ENCODE measurements at regions not wholly inside any gene's neighbourhood (a gene's known extent, or its start where the extent isn't known, plus 50 kb on each side); places are given as distances from the start of the nearest gene placed in this dataset.

DNA sequence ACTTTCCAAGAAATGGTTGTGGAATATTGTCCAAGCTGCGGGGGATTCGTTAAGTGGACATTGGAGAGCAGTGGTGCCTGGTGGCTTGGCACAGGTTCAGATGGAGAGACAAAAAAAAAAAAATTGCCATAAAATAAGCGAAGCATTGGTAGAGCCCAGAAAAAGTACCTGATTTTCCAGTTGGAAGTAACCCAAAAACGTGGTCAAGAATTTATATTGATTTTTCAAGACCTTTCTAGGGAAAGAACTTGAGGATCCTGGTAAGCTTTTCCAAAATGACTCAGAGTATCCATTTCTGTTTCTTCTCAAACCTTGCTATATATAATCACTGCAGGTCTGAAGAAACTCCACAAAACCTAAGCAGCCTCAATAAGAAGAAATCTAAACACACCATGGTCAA, 94.6 kb downstream of the ING1 start:
- no peaks in the 10 kb centered on the region for H3K4me1 ChIP-seq (ENCODE audit: control insufficient read depth, extremely low read depth, insufficient read depth, low read length)
- H3K9me3 ChIP-seq (ENCODE audit: control insufficient read depth, insufficient read depth, low read depth, low read length), result no peaks in the 10 kb centered on the region
- peaks cover 14% of the 10 kb centered on the region for H3K27me3 ChIP-seq (ENCODE audit: control insufficient read depth, insufficient read depth, low read length)
- no peaks in the 10 kb centered on the region for H3K36me3 ChIP-seq (ENCODE audit: control insufficient read depth, insufficient read depth, low read length)
- TF ChIP-seq EZH2 (IDR thresholded peaks at IDR 0.05; ENCODE audit: low read length, missing control alignments), result no peak
- TF ChIP-seq CTCF (conservative IDR thresholded peaks at IDR 0.05 in 1 of 2, IDR thresholded peaks at IDR 0.05 in 1 of 2; ENCODE audit: low read depth in 1 of 2, low read length in 2 of 2), result no peak
- no peak overlapping the region for H3K4me3 ChIP-seq (replicated peaks in 1 of 4; ENCODE audit: control extremely low read depth in 1 of 4, insufficient read depth in 1 of 4, low read depth in 3 of 4, low read length in 4 of 4)
- H2AFZ ChIP-seq (ENCODE audit: low read length), result no peak overlapping the region
- H3K79me2 ChIP-seq (ENCODE audit: control insufficient read depth, insufficient read depth, low read length), result no peaks in the 10 kb centered on the region
- DNase-seq (ENCODE audit: low read depth in 2 of 2), result no peak
- H4K20me1 ChIP-seq (ENCODE audit: control insufficient read depth, extremely low read depth, insufficient read depth, low read length), result no peaks in the 10 kb centered on the region
- no peak overlapping the region for H3K9ac ChIP-seq (ENCODE audit: insufficient read depth, low read length)
- no peak overlapping the region for H3K27ac ChIP-seq (ENCODE audit: insufficient read depth, low read length)
- H3K4me2 ChIP-seq (ENCODE audit: extremely low read depth, insufficient read depth, low read length), result no peak overlapping the region

GRCh38 chr13:110809871-110810486, 96.5 kb downstream of the ING1 start:
- no peaks in the 10 kb centered on the region for H4K20me1 ChIP-seq (ENCODE audit: control insufficient read depth, extremely low read depth, insufficient read depth, low read length)
- peaks cover 14% of the 10 kb centered on the region for H3K27me3 ChIP-seq (ENCODE audit: control insufficient read depth, insufficient read depth, low read length)
- H3K4me2 ChIP-seq (ENCODE audit: extremely low read depth, insufficient read depth, low read length), result no peak overlapping the region
- no peak for TF ChIP-seq CTCF (conservative IDR thresholded peaks at IDR 0.05 in 1 of 2, IDR thresholded peaks at IDR 0.05 in 1 of 2; ENCODE audit: low read depth in 1 of 2, low read length in 2 of 2)
- no peak for TF ChIP-seq EZH2 (IDR thresholded peaks at IDR 0.05; ENCODE audit: low read length, missing control alignments)
- H3K27ac ChIP-seq (ENCODE audit: insufficient read depth, low read length), result no peak overlapping the region
- H2AFZ ChIP-seq (ENCODE audit: low read length), result no peak overlapping the region
- DNase-seq (ENCODE audit: low read depth in 2 of 2), result no peak
- H3K9me3 ChIP-seq (ENCODE audit: control insufficient read depth, insufficient read depth, low read depth, low read length), result no peaks in the 10 kb centered on the region
- H3K36me3 ChIP-seq (ENCODE audit: control insufficient read depth, insufficient read depth, low read length), result no peaks in the 10 kb centered on the region
- no peak overlapping the region for H3K4me3 ChIP-seq (replicated peaks in 1 of 4; ENCODE audit: control extremely low read depth in 1 of 4, insufficient read depth in 1 of 4, low read depth in 3 of 4, low read length in 4 of 4)
- no peaks in the 10 kb centered on the region for H3K79me2 ChIP-seq (ENCODE audit: control insufficient read depth, insufficient read depth, low read length)
- no peaks in the 10 kb centered on the region for H3K4me1 ChIP-seq (ENCODE audit: control insufficient read depth, extremely low read depth, insufficient read depth, low read length)
- no peak overlapping the region for H3K9ac ChIP-seq (ENCODE audit: insufficient read depth, low read length)

- Histone ChIP-seq H2AFZ (ENCODE audit: low read length) (no peak overlapping the region), H4K20me1 (ENCODE audit: control insufficient read depth, extremely low read depth, insufficient read depth, low read length) (no peaks in the 10 kb centered on the region)
- no peak for TF ChIP-seq CTCF (conservative IDR thresholded peaks at IDR 0.05 in 1 of 2, IDR thresholded peaks at IDR 0.05 in 1 of 2; ENCODE audit: low read depth in 1 of 2, low read length in 2 of 2)
- no peak for TF ChIP-seq EZH2 (IDR thresholded peaks at IDR 0.05; ENCODE audit: low read length, missing control alignments)
Observed at GRCh38 chr13:110811008-110811720, 97.7 kb downstream of the ING1 start.

More at GRCh38 chr13:110811008-110811720, 97.7 kb downstream of the ING1 start:
- H3K27me3 ChIP-seq (ENCODE audit: control insufficient read depth, insufficient read depth, low read length), result peaks cover 14% of the 10 kb centered on the region
- H3K27ac ChIP-seq (ENCODE audit: insufficient read depth, low read length), result no peak overlapping the region
- H3K4me3 ChIP-seq (replicated peaks in 1 of 4; ENCODE audit: control extremely low read depth in 1 of 4, insufficient read depth in 1 of 4, low read depth in 3 of 4, low read length in 4 of 4), result no peak overlapping the region
- no peaks in the 10 kb centered on the region for H3K79me2 ChIP-seq (ENCODE audit: control insufficient read depth, insufficient read depth, low read length)
- H3K9me3 ChIP-seq (ENCODE audit: control insufficient read depth, insufficient read depth, low read depth, low read length), result no peaks in the 10 kb centered on the region
- H3K4me2 ChIP-seq (ENCODE audit: extremely low read depth, insufficient read depth, low read length), result no peak overlapping the region
- H3K36me3 ChIP-seq (ENCODE audit: control insufficient read depth, insufficient read depth, low read length), result no peaks in the 10 kb centered on the region
- no peak for DNase-seq (ENCODE audit: low read depth in 2 of 2)
- H3K4me1 ChIP-seq (ENCODE audit: control insufficient read depth, extremely low read depth, insufficient read depth, low read length), result no peaks in the 10 kb centered on the region
- no peak overlapping the region for H3K9ac ChIP-seq (ENCODE audit: insufficient read depth, low read length)

Data from fibroblast of lung (primary cell).